Skeletal muscle cell (primary cell): ENCODE measurements at regions not wholly inside any gene's neighbourhood (a gene's known extent, or its start where the extent isn't known, plus 50 kb on each side); places are given as distances from the start of the nearest gene placed in this dataset.
A peak's percentile ranks its signal among the peaks of the same experiment; 100 is the strongest.

Experiments used
- DNase-seq: peaks from one replicate; pipeline ENCODE4 v3.0.0-alpha.2; 2010; ENCODE audit warnings: low read depth
- H3K4me3 ChIP-seq: 2 replicates; pipeline ENCODE4 v1.5.1; 2011; ENCODE audit warnings: low read depth, mild to moderate bottlenecking, control low read depth, low read length, moderate library complexity

DNA sequence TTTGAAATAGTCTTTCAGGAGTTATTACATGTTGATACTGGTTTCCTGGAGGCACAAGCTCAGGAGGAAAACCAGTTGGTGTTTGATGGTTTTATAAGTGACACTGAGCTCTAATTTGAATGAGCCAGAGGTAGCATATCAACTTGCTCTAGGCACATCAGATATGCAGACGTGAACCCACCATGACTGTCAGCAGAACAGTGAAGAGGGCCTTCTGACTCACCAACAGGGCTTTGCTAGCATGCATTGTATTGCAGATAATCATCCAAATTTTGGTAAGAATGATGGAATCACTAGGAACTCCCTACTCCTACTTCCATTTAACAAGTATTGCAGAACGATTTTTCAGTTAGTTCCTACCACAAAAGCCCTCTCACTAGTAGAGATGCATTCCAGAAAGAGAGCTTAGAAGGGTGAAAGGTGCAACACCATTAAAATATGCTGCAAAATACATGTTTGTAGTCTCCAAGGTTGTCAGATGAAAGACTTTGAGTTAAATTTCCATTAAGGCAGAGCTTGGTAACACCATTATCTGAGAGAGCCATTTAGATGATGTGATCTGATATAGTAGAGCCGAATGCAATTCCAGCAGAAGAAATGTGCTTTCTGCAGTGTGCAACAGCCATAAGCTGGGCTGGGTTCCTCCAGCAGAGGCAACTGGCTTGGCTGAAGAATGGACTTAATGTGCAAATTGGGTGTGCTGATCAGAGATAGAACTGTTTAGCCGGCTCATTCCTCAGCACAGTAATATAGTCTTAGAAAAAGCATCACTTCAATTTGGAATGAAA lies 968.7 kb upstream of the ADGRB3 start:
- H3K4me3 ChIP-seq, result no peak overlapping the region
- no peak for DNase-seq

DNA sequence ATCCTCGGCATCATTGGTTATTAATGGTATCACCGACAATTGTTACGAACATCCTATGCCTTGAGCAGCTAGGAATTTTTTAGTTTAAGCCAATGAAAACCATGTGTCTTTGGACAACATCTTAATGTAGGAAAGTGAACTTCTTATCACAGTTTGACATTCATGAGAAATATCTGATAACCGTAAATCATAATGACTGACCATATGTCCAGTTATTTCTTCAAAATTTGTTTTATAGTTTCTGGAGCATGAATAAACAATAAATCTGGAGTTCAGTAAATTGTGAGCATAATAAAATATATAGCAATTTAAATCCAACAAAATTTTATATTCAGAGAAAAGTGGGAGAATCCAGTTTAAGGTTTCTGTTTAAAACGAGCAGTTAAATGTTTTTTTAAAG lies 970.1 kb upstream of the ADGRB3 start:
- no peak for DNase-seq
- no peak overlapping the region for H3K4me3 ChIP-seq

DNA sequence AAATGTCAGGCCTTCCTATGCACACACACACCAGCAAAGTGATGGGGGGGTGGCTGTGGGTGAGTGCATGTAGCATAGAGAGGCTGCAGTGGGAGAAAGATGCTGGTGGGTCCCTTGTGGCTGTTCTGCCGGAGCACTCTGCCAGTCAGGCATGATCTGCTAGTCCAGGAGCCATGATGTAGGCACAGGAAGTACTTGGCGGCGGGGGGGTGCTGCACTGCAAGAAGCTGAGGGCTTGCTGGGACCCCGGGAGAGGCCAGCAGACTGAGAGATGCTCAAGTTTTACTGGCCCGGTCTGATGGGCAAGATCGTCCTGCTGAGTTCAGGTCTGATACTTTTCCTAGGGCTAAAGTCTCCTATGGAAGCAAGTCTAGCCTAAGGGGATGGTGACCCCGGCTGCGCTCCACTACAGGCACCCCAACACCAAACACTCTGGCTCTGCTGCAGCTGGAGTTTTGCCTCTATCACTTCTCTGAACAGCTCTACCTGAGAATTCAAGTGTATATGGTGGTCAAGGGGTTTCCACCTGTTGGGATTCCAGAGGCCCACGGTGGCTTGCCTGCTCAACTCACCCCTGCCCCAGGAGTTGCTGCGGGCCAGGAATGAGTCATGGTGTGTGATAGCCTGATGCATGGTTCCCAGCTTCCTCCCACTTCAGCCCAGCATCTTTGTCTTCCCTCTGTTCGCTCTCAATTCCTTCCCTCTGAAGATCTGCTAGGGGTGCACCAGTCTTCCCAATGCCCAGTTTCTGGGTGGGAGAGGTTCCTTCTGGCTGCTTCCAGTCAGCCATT lies 971.8 kb upstream of the ADGRB3 start:
- no peak overlapping the region for H3K4me3 ChIP-seq
- DNase-seq, result no peak

DNA sequence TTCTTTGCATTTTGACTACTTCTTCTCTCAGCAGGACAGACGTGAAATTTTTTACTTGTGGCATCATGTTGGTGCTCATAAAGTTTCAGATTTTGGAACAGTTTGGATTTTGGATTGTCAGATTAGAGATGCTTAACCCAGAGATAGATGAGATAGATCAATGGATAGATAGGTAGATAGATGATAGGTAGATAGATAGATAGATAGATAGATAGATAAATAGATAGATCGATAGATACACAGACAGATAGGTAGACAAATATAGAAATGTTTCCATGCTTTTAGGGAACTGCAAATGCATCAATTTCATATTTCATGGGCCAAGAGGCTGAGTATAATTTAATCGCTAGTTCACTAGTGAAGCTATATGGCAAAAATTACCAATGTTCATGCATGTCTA lies 981.5 kb upstream of the ADGRB3 start:
- H3K4me3 ChIP-seq, result no peak overlapping the region
- DNase-seq, result no peak

DNA sequence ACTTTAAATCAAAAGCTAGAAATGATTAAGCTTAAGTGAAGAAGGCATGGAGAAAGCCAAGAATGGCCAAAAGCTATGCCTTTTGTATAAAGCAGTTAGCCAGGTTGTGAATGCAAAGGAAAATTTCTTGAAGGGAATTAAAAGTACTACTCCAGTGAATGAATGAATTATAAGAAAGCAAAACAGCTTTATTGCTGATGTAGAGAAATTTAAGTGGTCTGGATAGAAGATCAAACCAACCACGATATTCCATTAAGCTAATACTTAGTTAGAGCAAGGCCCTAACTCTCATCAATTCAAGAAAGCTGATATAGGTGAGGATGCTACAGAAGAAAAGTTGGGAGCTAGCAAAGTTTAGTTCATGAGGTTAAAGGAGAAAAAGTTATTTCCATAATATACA lies 988.5 kb upstream of the ADGRB3 start:
- DNase-seq, result no peak
- no peak overlapping the region for H3K4me3 ChIP-seq

DNA sequence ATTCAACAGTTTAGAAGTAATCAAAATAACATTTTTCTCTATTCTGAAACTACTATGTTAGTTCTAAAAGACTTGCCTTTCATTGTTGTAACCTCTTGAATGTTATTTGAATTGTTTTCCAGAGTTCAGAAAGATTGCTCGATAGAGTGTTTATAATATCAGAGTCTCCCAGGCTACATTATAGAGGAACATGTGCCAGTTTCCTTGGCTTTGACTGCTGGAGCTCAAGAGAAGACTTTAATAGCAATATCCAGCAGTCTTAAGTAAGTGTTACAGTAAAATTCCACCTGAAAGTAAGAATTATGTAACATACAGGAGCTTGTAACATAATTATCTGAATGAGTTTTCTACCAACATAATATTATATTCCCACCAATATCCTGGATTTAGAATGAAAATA lies 991.8 kb upstream of the ADGRB3 start:
- H3K4me3 ChIP-seq, result no peak overlapping the region
- DNase-seq, result no peak

DNA sequence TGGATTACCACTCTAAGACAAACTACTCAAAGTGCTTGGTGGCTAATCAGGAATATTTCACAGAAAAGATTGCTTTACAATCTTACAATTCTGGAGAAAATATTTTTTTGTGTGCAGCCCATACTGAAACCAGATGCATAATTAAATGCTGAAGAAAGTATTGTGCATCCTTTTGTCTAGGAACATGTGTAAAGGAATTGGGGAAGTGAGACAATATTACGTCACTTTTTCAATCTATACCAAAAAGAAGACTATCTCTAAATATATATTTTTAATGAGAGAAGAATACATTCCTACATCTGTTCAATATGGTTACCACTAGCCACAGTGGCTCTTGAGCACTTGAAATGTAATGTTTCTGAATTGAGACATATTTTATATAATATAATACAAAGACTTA lies 992.5 kb upstream of the ADGRB3 start:
- no peak overlapping the region for H3K4me3 ChIP-seq
- no peak for DNase-seq

DNA sequence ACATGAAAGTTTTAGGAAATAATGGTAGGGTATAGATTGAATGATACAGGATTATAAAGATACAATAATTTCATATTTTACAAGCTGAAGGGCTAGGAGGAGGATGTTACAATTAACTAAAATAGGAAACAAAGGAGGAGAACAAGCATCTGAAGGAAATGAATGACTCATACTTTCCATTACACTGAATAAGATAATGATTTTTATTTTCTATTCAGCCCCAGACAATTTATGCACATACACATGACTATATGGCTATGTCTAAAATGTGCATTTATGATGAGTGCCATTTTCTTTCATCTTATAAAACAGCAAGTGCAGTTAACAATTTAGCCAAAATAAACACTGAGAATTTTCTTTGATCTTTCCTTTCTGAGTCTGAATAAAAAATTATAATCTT lies 994.6 kb upstream of the ADGRB3 start:
- no peak for DNase-seq
- no peak overlapping the region for H3K4me3 ChIP-seq

DNA sequence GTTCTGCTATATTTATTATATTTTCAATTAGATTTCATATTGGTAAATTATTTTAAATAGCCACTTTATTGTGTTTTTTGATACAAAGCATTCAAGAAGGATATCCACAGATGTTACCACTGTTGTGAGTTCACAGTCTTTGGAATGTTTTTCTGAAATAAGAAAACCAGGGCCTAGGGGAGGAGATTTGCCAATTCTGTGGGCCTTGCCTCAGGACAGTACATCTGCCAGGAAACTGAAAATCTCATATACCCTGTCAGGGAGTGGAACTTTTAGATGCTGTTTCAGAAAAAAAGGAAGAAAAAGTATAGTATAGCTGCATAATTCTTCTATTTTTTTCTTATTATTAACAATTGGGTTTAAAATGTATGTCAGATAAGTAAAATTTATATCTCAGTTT lies 995.9 kb upstream of the ADGRB3 start:
- no peak overlapping the region for H3K4me3 ChIP-seq
- peak; percentile 40 for DNase-seq

DNA sequence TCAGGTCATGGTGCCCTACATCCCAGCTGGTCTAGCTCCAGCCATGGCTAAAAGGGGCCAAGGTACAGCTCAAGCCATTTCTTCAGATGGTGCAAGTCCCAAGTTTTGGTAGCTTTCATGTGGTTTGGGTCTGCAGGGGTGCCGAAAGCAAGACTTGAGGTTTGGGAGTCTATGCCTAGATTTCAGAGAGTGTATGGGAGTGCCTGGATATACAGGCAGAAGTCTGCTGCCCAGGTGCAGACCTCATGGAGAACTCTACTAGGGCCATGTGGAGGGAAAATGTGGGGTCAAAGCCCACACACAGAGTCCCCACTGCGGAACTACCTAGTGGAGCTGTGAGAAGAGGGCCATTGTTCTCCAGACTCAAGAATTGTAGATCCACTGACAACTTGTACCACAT lies 1000.9 kb upstream of the ADGRB3 start:
- H3K4me3 ChIP-seq, result no peak overlapping the region
- DNase-seq, result no peak

DNA sequence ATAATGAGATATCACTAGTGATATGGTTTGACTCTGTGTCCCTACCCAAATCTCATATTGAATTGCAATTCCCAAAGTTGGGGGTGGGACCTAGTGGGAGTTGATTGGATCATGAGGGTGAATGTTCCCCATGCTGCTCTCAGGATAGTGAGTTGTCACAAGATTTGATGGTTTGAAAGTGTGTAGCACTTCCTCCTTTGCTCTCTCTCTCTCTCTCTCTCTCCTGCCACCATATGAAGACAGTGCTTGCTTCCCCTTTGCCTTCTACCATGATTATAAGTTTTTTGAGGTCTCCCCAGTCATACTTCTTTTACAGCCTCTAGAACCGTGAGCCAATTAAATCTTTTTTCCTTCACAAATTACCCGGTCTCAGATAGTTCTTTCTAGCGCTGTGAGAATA lies 1002.0 kb upstream of the ADGRB3 start:
- no peak overlapping the region for H3K4me3 ChIP-seq
- no peak for DNase-seq

DNA sequence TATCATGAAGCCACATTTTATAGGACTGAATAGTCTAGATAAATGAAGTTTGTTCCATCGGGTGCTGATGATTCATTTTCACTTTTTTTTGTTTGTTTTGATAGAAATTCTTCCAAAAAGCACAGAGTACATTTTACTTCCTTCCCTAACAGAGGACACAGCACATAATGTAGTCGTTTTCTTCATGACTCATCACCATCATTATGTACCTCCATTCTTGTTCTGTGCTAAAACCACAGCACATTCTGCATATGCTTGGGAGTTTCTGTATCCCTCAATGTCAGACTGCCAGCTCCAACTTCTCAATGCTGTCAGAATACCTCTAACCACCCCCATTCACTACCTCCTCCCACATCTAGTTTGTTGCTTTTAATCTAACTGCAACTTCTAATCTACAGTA lies 1004.9 kb upstream of the ADGRB3 start:
- no peak overlapping the region for H3K4me3 ChIP-seq
- DNase-seq, result peak; percentile 97

DNA sequence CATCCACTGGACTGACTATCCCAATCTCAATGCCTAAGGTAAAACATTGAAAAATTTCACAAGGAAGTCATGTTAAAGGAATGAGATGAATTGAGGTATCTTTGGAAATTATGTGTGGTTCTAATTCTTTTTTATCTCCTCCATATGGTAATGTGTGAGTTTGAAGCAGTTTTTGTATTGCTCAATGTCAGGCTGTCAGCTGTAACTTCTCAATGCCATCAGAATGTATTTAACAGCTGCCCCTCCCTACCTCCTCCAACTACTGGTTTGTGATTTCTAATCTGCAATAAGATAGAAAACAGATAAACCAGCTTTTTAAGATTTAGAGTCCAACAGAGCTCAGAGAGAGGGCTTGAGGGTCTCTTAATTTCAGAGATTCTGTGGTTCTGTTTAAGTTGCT lies 1005.8 kb upstream of the ADGRB3 start:
- H3K4me3 ChIP-seq, result no peak overlapping the region
- peak; percentile 68 for DNase-seq

DNA sequence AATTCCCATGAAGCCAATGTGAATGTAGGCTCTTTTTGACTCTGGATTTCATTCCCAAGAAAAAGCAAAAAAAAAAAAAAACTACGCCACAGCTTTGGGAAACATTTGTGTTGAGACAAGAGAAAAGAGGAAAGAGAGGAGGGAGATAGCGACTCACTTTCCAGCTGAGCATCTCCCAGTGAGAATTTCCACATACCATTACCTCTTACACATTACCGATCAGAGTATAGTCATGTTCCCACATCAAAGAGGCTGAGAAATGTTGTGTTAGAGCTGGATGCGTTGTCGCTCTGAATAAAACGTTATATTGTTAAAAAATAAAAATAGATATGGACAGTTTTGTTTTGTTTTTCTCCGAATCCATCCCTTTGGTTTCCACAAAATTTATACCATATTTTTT lies 1019.3 kb upstream of the ADGRB3 start:
- peak; percentile 78 for DNase-seq
- H3K4me3 ChIP-seq, result no peak overlapping the region

DNA sequence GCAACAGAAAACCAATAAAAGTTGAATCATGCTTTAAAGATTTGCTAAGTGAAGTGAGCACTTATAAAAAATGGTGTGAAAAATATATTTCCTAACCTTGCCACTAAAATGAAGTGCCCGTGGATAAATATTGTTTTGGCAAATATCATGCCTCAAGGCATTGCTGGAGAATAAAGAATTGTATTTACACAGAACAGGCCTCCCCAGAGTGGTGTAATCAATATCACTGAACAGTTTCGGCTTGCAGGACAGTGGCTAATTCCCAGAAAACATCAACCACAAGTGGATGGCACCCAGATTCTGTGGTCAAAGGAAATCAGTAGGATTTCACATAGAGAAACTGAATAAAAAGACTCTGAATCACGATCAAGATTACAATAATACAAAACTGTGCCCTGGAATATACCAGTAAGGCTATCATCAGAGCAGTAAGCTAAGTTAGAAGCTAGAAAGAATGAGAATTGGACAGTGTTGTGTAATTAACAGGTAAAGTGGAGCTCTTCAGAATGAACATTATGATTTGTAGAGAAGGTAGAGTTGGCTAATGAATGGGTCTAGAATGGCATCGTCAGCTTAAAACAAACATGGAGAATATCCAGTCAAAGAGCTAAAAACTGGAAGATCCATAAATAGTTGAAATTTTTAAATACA lies 1026.9 kb upstream of the ADGRB3 start:
- no peak overlapping the region for H3K4me3 ChIP-seq
- DNase-seq, result no peak

DNA sequence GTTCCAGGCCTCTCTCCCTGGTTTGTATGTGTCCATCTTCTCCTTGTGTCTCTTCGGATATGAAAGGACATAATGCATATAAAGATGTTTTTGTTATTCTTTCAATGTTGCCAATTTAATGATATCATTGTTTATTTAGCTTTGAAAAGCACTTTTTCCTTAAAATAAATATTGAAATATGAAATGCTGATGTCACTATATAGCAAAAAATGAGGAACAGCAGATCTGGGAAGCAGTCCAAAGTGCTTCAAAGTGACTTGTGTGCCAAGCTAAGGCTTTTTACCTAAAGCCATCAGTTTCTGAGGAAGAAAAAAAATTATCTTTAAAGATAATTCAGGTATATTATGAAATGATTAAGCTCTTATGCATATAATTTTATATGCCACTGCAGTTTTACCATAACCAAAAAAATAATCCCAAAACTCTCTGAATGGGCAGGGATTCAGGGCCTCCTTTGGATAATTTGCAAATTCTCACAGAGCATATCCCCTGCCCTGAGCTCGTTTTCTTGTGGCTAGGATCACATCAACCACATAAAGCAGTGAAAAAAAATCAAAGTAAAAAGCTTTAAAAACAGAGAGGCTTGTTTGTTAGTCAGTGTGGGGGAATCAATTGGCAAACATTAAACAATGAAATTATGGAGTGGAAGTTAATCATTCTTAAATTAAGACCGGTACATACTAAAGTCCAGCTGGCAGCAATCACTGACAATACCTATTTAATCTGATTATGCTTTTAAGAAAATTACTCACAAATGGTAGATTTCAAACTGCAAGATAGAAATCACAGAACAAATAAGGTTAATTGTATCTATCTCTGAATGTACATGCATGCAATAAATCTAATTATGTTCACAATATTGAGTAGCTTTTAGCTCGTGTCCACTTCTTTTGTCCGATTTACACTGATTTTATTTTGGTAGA lies 1027.9 kb upstream of the ADGRB3 start:
- H3K4me3 ChIP-seq, result no peak overlapping the region
- peak; percentile 8 for DNase-seq

DNA sequence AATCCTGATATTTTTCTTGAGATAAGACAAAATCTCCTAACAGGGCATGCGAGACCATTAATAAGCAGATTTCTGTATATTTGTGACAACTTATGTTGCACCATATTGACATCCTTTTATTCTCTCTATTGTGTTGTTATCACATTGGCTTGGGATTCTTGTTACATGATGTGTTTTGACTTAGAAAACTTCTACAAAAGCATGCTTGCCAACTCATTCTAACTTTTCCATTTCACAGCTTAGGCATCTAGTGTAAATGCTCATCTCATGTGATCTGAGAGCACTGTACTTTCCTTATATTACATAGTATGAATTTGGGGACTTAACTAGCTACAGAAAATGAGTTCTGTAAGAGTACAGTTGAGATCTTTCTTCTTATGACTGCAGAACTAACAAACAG lies 1040.7 kb upstream of the ADGRB3 start:
- DNase-seq, result no peak
- no peak overlapping the region for H3K4me3 ChIP-seq

DNA sequence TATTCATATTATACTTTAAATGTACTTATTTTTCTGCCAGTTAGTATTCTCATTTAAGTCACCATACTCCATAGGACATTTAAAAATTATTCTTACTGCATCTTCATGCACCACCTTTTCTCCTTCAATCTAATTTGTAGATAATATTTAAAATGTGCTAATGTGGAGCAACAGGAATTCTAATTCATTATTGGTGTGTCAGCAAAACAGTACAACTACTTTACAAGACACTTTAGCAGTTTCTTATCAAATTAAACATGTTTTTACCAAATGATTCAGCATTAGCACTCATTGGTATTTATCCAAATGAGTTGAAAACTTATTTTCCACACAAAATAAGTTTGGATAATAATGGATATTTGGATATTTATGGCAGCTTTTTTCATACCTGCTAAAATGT lies 1041.8 kb upstream of the ADGRB3 start:
- DNase-seq, result no peak

DNA sequence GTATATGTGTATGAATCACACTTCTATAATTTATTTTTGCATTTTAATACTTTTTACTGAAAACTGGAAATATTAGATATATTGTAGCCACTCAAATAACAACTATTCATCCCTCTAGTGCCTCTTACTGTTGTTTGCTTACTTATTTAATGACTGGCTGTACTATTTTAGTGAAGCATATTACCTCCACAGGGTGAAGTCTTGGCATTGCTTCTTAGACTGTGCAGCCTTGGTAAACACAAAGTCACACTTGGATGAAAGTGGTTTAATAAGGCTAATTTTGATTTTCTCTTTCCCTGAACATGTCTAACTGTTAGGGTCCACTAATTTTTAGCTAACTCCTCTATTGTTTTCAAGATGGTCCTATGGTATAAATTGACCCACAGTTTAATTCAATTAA lies 1043.2 kb upstream of the ADGRB3 start:
- DNase-seq, result no peak
- H3K4me3 ChIP-seq, result no peak overlapping the region

More for the DNA sequence above, 1041.8 kb upstream of the ADGRB3 start:
- no peak overlapping the region for H3K4me3 ChIP-seq

DNA sequence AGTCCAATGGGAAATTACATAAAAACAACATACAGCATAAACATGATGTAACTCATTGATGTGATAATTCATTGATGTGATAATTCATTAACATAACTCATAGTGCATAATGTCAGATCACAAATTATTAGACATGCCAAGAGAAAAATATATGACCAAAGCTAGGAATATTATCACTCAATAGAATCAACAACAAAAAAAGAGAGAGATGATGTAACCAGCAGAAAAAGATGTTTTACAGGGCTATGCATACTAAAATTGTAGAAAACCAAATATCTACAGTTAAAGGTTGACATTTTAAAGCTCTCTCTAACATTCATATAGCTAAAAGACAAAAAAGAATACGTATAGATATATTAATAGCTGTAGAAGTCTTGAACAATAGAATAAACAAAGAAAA lies 1067.2 kb upstream of the ADGRB3 start:
- no peak for DNase-seq
- H3K4me3 ChIP-seq, result no peak overlapping the region
